Caco-2 (cell line): ENCODE measurements at regions not wholly inside any gene's neighbourhood (a gene's known extent, or its start where the extent isn't known, plus 50 kb on each side); places are given as distances from the start of the nearest gene placed in this dataset.

ENCODE experiments used
- BruUV-seq: library from RNA; stranded (reverse); fragments of 400-500 nt; replicated peaks from 2 replicates; lab custom pipeline; 2021; lab: Mats Ljungman, UMichigan
- CTCF ChIA-PET: fragments of 300-600 bp; sonication (Branson Sonifier 250); formaldehyde crosslinking; loops from one replicate; lab custom pipeline; 2022; ENCODE audit warnings: antibody characterized with exemption; lab: Charles Lee
- POLR2A ChIA-PET: fragments of 300-600 bp; sonication (Branson Sonifier 250); formaldehyde crosslinking; loops from one replicate; lab custom pipeline; 2022; ENCODE audit warnings: antibody characterized with exemption; lab: Charles Lee
- DNase-seq, 2 experiments: peaks; one replicate each; pipeline versions ENCODE4 v3.0.0 to v3.0.0-alpha.2; 2020 to 2022
- H3K27me3 ChIP-seq: replicated peaks from 2 replicates; pipeline ENCODE4 v1.6.0; 2011; ENCODE audit warnings: low read length; ENCODE audit not compliant: control insufficient read depth, insufficient read depth
- H3K36me3 ChIP-seq: 2 replicates; pipeline ENCODE4 v1.5.1; 2011; ENCODE audit warnings: low read length; ENCODE audit not compliant: control insufficient read depth, insufficient read depth
- H3K4me1 ChIP-seq: fragments of 250-450 bp; sonication (Bioruptor Pico); 2 replicates; pipeline ENCODE4 v1.5.1; 2020; ENCODE audit warnings: mild to moderate bottlenecking
- H3K4me3 ChIP-seq: 2 replicates; pipeline ENCODE4 v1.5.1; 2011; ENCODE audit warnings: low read depth, mild to moderate bottlenecking, control low read depth, low read length
- H3K9me3 ChIP-seq: fragments of 250-450 bp; sonication (Bioruptor Pico); 2 replicates; pipeline ENCODE4 v1.5.1; 2020; ENCODE audit warnings: mild to moderate bottlenecking, moderate library complexity
- H3K27ac Mint-ChIP-seq: one replicate; pipeline ENCODE4 v1.8.0; 2022; ENCODE audit warnings: mixed read lengths; ENCODE audit not compliant: unreplicated experiment
- H3K27me3 Mint-ChIP-seq: one replicate; pipeline ENCODE4 v1.8.0; 2022; ENCODE audit warnings: mixed read lengths; ENCODE audit not compliant: insufficient read depth, unreplicated experiment
- H3K36me3 Mint-ChIP-seq: one replicate; pipeline ENCODE4 v1.8.0; 2022; ENCODE audit warnings: mild to moderate bottlenecking, mixed read lengths; ENCODE audit not compliant: insufficient read depth, unreplicated experiment
- H3K4me1 Mint-ChIP-seq: one replicate; pipeline ENCODE4 v1.8.0; 2022; ENCODE audit warnings: low read depth, mixed read lengths; ENCODE audit not compliant: unreplicated experiment
- H3K4me3 Mint-ChIP-seq: one replicate; pipeline ENCODE4 v1.8.0; 2022; ENCODE audit warnings: mild to moderate bottlenecking, moderate library complexity, mixed read lengths; ENCODE audit not compliant: unreplicated experiment
- H3K9me3 Mint-ChIP-seq: one replicate; pipeline ENCODE4 v1.8.0; 2022; ENCODE audit warnings: mixed read lengths; ENCODE audit not compliant: unreplicated experiment
- CTCF ChIP-seq, 2 experiments: fragments of 200-600 bp in 1 of 2; IDR thresholded peaks; 1 replicate in 1 of 2; 2 replicates in 1 of 2; pipeline versions ENCODE4 v1.5.1 to v1.8.0; 2011 to 2022; ENCODE audit warnings: antibody characterized with exemption in 1 of 2, control low read depth in 1 of 2, inconsistent platforms in 1 of 2, low read depth in 1 of 2, low read length in 1 of 2, mild to moderate bottlenecking in 1 of 2, moderate library complexity in 1 of 2; ENCODE audit not compliant: insufficient read depth in 1 of 2, severe bottlenecking in 1 of 2, unreplicated experiment in 1 of 2
- intact Hi-C: fragments of 100-400 bp; cut with micrococcal nuclease; formaldehyde crosslinking; loops from one replicate; pipeline ENCODE4 v1.10.0; 2022; ENCODE audit not compliant: unreplicated experiment

- DNase-seq: no peak
- no peak for TF ChIP-seq CTCF (IDR thresholded peaks at IDR 0.05; ENCODE audit: insufficient read depth in 1 of 2, low read depth in 1 of 2, low read length in 1 of 2, severe bottlenecking in 1 of 2, unreplicated experiment in 1 of 2)
- BruUV-seq: no TSS peak
- no peaks in the 10 kb centered on the region for H3K4me1 ChIP-seq
- H3K9me3 ChIP-seq: no peaks in the 10 kb centered on the region
- intact Hi-C loops: no loop called here
- H3K27me3 ChIP-seq: no peaks in the 10 kb centered on the region
- POLR2A ChIA-PET: no interaction called here
- no peaks in the 10 kb centered on the region for H3K36me3 ChIP-seq
- no peak overlapping the region for H3K4me3 ChIP-seq
- CTCF ChIA-PET: no interaction called here
- Mint-ChIP-seq H3K36me3 (no peaks in the 10 kb centered on the region), H3K27me3 (no peaks in the 10 kb centered on the region), H3K4me1 (no peaks in the 10 kb centered on the region), H3K27ac (no peak overlapping the region), H3K4me3 (no peak overlapping the region), H3K9me3 (no peaks in the 10 kb centered on the region)
Measured at GRCh38 chr9:23444658-23445057, 381.4 kb downstream of the ELAVL2 start.

GRCh38 chr9:23447166-23447565, 378.9 kb downstream of the ELAVL2 start:
- Mint-ChIP-seq H3K27me3 (no peaks in the 10 kb centered on the region), H3K27ac (no peak overlapping the region), H3K36me3 (no peaks in the 10 kb centered on the region), H3K4me3 (no peak overlapping the region), H3K4me1 (no peaks in the 10 kb centered on the region), H3K9me3 (no peaks in the 10 kb centered on the region)
- ChIA-PET CTCF (no interaction called here), POLR2A (no interaction called here)
- no peaks in the 10 kb centered on the region for H3K27me3 ChIP-seq
- H3K4me3 ChIP-seq: no peak overlapping the region
- BruUV-seq: no TSS peak
- DNase-seq: no peak
- no peaks in the 10 kb centered on the region for H3K36me3 ChIP-seq
- TF ChIP-seq CTCF (IDR thresholded peaks at IDR 0.05; ENCODE audit: insufficient read depth in 1 of 2, low read depth in 1 of 2, low read length in 1 of 2, severe bottlenecking in 1 of 2, unreplicated experiment in 1 of 2): no peak
- no peaks in the 10 kb centered on the region for H3K4me1 ChIP-seq
- H3K9me3 ChIP-seq: no peaks in the 10 kb centered on the region
- intact Hi-C loops: no loop called here

- H3K27me3 Mint-ChIP-seq: no peaks in the 10 kb centered on the region
- DNase-seq: no peak
- Histone ChIP-seq H3K27me3 (no peaks in the 10 kb centered on the region), H3K4me3 (no peak overlapping the region), H3K36me3 (no peaks in the 10 kb centered on the region), H3K9me3 (no peaks in the 10 kb centered on the region), H3K4me1 (no peaks in the 10 kb centered on the region)
- CTCF ChIA-PET: no interaction called here
- no peak overlapping the region for H3K4me3 Mint-ChIP-seq
- no peaks in the 10 kb centered on the region for H3K9me3 Mint-ChIP-seq
- no peak overlapping the region for H3K27ac Mint-ChIP-seq
- POLR2A ChIA-PET: no interaction called here
- no peaks in the 10 kb centered on the region for H3K4me1 Mint-ChIP-seq
- intact Hi-C loops: no loop called here
- TF ChIP-seq CTCF (IDR thresholded peaks at IDR 0.05; ENCODE audit: insufficient read depth in 1 of 2, low read depth in 1 of 2, low read length in 1 of 2, severe bottlenecking in 1 of 2, unreplicated experiment in 1 of 2): no peak
- no TSS peak for BruUV-seq
- no peaks in the 10 kb centered on the region for H3K36me3 Mint-ChIP-seq
Measured at GRCh38 chr9:23447944-23448343, 378.1 kb downstream of the ELAVL2 start.
